ENCODE measurements at regions not wholly inside any gene's neighbourhood (a gene's known extent, or its start where the extent isn't known, plus 50 kb on each side); places are given as distances from the start of the nearest gene placed in this dataset.
A peak's percentile ranks its signal among the peaks of the same experiment; 100 is the strongest.

DNA sequence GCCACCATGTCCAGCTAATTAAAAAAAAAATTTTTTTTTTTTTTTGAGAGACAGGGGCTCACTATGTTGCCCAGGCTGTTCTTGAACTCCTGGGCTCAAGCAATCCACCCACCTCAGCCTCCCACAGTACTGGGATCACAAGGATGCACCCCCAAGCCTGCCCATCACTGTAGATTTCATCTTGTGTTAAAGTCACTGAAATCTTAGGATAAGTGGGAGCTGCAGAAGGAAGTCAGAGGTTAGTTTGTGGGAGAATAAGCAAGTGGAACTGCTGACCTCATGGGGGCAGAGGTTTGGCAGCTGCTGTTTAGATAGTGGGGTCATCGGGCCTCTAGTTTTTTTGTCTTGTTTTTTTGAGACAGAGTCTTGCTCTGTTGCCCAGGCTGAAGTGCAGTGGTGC is 59.7 kb upstream of the MAX start:
- no peak for ATAC-seq
- H3K4me3 ChIP-seq, result no peak overlapping the region
- no peak for DNase-seq
- no peaks in the 10 kb centered on the region for H3K4me1 ChIP-seq
- TF ChIP-seq, protein P1, sequence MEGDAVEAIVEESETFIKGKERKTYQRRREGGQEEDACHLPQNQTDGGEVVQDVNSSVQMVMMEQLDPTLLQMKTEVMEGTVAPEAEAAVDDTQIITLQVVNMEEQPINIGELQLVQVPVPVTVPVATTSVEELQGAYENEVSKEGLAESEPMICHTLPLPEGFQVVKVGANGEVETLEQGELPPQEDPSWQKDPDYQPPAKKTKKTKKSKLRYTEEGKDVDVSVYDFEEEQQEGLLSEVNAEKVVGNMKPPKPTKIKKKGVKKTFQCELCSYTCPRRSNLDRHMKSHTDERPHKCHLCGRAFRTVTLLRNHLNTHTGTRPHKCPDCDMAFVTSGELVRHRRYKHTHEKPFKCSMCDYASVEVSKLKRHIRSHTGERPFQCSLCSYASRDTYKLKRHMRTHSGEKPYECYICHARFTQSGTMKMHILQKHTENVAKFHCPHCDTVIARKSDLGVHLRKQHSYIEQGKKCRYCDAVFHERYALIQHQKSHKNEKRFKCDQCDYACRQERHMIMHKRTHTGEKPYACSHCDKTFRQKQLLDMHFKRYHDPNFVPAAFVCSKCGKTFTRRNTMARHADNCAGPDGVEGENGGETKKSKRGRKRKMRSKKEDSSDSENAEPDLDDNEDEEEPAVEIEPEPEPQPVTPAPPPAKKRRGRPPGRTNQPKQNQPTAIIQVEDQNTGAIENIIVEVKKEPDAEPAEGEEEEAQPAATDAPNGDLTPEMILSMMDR (IDR thresholded peaks at IDR 0.05), result no peak
- intact Hi-C loops (cut with DNase I), result loop anchor here in 1 of 2 donors (5.0 kb wide), 1 partner anchor 210 kb away; no protein-coding TSS in a partner anchor
- 52 to 77% (median 62%) methylated on average over 1 of the region's 1 CpG for WGBS, 3 donors
- H3K36me3 ChIP-seq (ENCODE audit: insufficient read depth in 1 of 2, low read depth in 1 of 2), result no peaks in the 10 kb centered on the region
- H3K27ac ChIP-seq, result no peak overlapping the region
- no peaks in the 10 kb centered on the region for H3K27me3 ChIP-seq (ENCODE audit: insufficient read depth in 3 of 3, low read length in 2 of 3)
- H3K9me3 ChIP-seq, result no peaks in the 10 kb centered on the region

DNA sequence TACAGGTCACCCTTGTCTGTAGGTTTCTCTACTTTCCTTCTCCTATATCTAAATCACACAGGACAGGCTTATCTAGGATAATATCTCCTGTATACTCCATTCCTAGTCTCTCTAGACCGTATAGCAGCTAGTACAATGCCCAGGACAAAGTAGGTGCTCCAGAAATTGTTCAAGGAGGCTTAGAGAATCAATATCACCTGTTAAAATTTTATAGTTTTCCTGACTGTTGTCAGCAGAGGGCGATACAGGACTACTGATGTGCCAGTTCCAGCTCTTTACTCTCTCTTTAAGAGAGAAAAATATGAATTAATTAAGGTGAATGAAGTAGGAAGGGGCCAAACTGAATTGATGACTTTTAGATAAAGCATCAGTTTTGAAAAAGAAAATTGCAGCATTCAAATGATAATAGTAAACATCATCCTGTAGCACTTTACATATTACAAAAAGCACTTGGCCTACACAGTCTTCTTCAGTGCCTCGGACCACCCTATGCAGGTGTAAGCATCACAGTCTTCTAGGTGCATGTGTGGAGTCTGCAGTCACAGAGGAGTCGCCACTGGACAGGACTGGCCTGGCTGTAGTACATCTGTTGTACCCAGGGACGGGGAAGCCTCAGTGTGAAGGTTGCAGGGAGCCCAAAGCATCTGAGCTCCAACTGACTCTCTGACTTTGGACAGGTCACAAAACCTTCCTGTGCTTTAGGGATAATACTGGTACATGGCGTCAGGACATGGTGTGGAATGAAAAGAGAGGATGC is 61.9 kb upstream of the MAX start:
- TF ChIP-seq, protein P1 (IDR thresholded peaks at IDR 0.05), result peak; percentile 73
- Histone ChIP-seq H3K4me3 (no peak overlapping the region), H3K27ac (no peak overlapping the region), H3K4me1 (no peaks in the 10 kb centered on the region), H3K36me3 (ENCODE audit: insufficient read depth in 1 of 2, low read depth in 1 of 2) (no peaks in the 10 kb centered on the region), H3K9me3 (no peaks in the 10 kb centered on the region), H3K27me3 (ENCODE audit: insufficient read depth in 3 of 3, low read length in 2 of 3) (no peaks in the 10 kb centered on the region)
- ATAC-seq (peak in 3 of 4 donors; percentile 51 to 82 (median 67)), DNase-seq (no peak)
- intact Hi-C loops (cut with DNase I), result loop anchor here (1.0 to 5.0 kb wide), 3 partner anchors 208 to 659 kb away; no protein-coding TSS in a partner anchor
- whole genome bisulfite sequencing, 3 donors, result 42 to 45% (median 42%) methylated on average over 6 of the region's 6 CpGs

- WGBS, 3 donors, result 39 to 53% (median 41%) methylated on average over 3 of the region's 3 CpGs
- Histone ChIP-seq H3K27ac (no peak overlapping the region), H3K36me3 (ENCODE audit: insufficient read depth in 1 of 2, low read depth in 1 of 2) (no peaks in the 10 kb centered on the region), H3K27me3 (ENCODE audit: insufficient read depth in 3 of 3, low read length in 2 of 3) (no peaks in the 10 kb centered on the region), H3K4me3 (no peak overlapping the region), H3K4me1 (no peaks in the 10 kb centered on the region), H3K9me3 (no peaks in the 10 kb centered on the region)
- TF ChIP-seq, protein P1 (IDR thresholded peaks at IDR 0.05), result no peak
- DNase-seq, result no peak
- intact Hi-C loops (cut with DNase I), result loop anchor here (1.0 to 5.0 kb wide), 5 partner anchors 208 to 793 kb away; no protein-coding TSS in a partner anchor
- ATAC-seq, result no peak
Observed at GRCh38 chr14:65164825-65165135, 62.5 kb upstream of the MAX start.

DNA sequence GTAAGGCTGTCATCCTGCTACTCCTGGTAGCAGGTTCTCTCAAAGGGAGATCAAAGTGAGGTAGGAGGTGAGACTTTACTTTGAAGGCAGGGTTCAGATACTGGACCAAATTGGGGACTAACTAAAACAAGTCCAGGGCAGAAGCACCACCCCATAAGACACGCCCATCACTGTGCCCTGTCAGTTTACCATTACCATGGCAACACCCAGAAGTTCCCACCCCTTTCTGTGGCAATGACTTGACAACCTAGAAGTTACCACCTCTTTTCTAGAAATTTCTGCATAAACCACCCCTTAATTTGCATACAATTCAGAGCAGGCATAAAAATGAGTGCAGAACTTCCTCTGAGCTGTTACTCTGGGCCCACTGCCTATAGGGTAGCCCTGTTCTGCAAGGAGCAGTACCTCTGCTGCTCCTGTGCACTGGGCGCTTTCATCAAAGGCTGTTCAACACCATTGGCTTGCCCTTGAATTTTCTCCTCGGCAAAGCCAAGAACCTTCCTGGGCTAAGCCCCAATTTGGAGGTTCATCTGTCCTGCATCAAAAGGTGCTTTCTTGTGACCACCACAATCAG is 64.8 kb upstream of the MAX start:
- H3K36me3 ChIP-seq (ENCODE audit: insufficient read depth in 1 of 2, low read depth in 1 of 2), result no peaks in the 10 kb centered on the region
- H3K4me1 ChIP-seq, result no peaks in the 10 kb centered on the region
- TF ChIP-seq, protein P1 (IDR thresholded peaks at IDR 0.05), result no peak
- H3K27ac ChIP-seq, result no peak overlapping the region
- H3K4me3 ChIP-seq, result no peak overlapping the region
- no peak for DNase-seq
- no peak for ATAC-seq
- 90 to 94% (median 92%) methylated on average over 3 of the region's 3 CpGs for WGBS, 3 donors
- H3K27me3 ChIP-seq (ENCODE audit: insufficient read depth in 3 of 3, low read length in 2 of 3), result peaks cover 0 to 15% (median 0%) of the 10 kb centered on the region in 3 donors
- H3K9me3 ChIP-seq, result no peaks in the 10 kb centered on the region
- intact Hi-C loops (cut with DNase I), result loop anchor here (5.0 kb wide), 2 partner anchors 655 to 790 kb away; no protein-coding TSS in a partner anchor

All from psoas muscle (tissue), 7 donors.